ENCODE measurements at regions not wholly inside any gene's neighbourhood (a gene's known extent, or its start where the extent isn't known, plus 50 kb on each side); places are given as distances from the start of the nearest gene placed in this dataset.

- H3K9me3 ChIP-seq (ENCODE audit: control insufficient read depth, insufficient read depth, low read length) = no peaks in the 10 kb centered on the region
- Mint-ChIP-seq H3K36me3 (no peaks in the 10 kb centered on the region), H3K4me1 (peaks cover 16 to 19% of the 10 kb centered on the region in 2 donors), H3K9me3 (no peaks in the 10 kb centered on the region), H3K27ac (no peak overlapping the region), H3K27me3 (ENCODE audit: low read depth in 2 of 2) (peaks cover 14 to 34% of the 10 kb centered on the region in 2 donors), H3K4me3 (no peak overlapping the region)
- DNase-seq (no peak), ATAC-seq (no peak)
- H3K36me3 ChIP-seq (ENCODE audit: control insufficient read depth, insufficient read depth, low read length) = no peaks in the 10 kb centered on the region
- H3K4me3 ChIP-seq (ENCODE audit: low read length) = no peak overlapping the region
- H3K4me1 ChIP-seq (ENCODE audit: control insufficient read depth, insufficient read depth, low read length) = peaks cover 13% of the 10 kb centered on the region
- WGBS (ENCODE audit: insufficient coverage) = 93% methylated on average over 9 of the region's 10 CpGs
- intact Hi-C loops (cut with micrococcal nuclease) = no loop called here
- no peak for TF ChIP-seq CTCF (IDR thresholded peaks at IDR 0.05)
- H3K27ac ChIP-seq (ENCODE audit: low read length) = no peak overlapping the region
- H3K27me3 ChIP-seq (ENCODE audit: control insufficient read depth, insufficient read depth, low read length) = no peaks in the 10 kb centered on the region
Measured at GRCh38 chr10:8435186-8436055, 380.9 kb downstream of the GATA3 start.

GRCh38 chr10:8437896-8438295 is 383.4 kb downstream of the GATA3 start:
- Mint-ChIP-seq H3K4me3 (no peak overlapping the region), H3K27ac (peak overlapping the region; percentile 8 to 23), H3K27me3 (ENCODE audit: low read depth in 2 of 2) (peaks cover 18 to 32% of the 10 kb centered on the region in 2 donors), H3K9me3 (no peaks in the 10 kb centered on the region), H3K36me3 (no peaks in the 10 kb centered on the region), H3K4me1 (peaks cover 16 to 19% of the 10 kb centered on the region in 2 donors)
- ATAC-seq (no peak), DNase-seq (no peak)
- TF ChIP-seq CTCF (IDR thresholded peaks at IDR 0.05) = no peak
- intact Hi-C loops (cut with micrococcal nuclease) = no loop called here
- no peaks in the 10 kb centered on the region for H3K27me3 ChIP-seq (ENCODE audit: control insufficient read depth, insufficient read depth, low read length)
- H3K9me3 ChIP-seq (ENCODE audit: control insufficient read depth, insufficient read depth, low read length) = no peaks in the 10 kb centered on the region
- WGBS (ENCODE audit: insufficient coverage) = 94% methylated on average over 3 of the region's 3 CpGs
- H3K27ac ChIP-seq (ENCODE audit: low read length) = no peak overlapping the region
- H3K36me3 ChIP-seq (ENCODE audit: control insufficient read depth, insufficient read depth, low read length) = no peaks in the 10 kb centered on the region
- H3K4me1 ChIP-seq (ENCODE audit: control insufficient read depth, insufficient read depth, low read length) = peaks cover 13% of the 10 kb centered on the region
- H3K4me3 ChIP-seq (ENCODE audit: low read length) = no peak overlapping the region

GRCh38 chr10:8438603-8439002 is 384.1 kb downstream of the GATA3 start:
- no peaks in the 10 kb centered on the region for H3K9me3 ChIP-seq (ENCODE audit: control insufficient read depth, insufficient read depth, low read length)
- no peak overlapping the region for H3K4me3 ChIP-seq (ENCODE audit: low read length)
- Mint-ChIP-seq H3K4me3 (peak overlapping the region; percentile 22), H3K27me3 (ENCODE audit: low read depth in 2 of 2) (peaks cover 18 to 32% of the 10 kb centered on the region in 2 donors), H3K36me3 (no peaks in the 10 kb centered on the region), H3K4me1 (peaks cover 16 to 19% of the 10 kb centered on the region in 2 donors), H3K9me3 (no peaks in the 10 kb centered on the region), H3K27ac (peak overlapping the region in 1 of 2 donors; percentile 23)
- no peaks in the 10 kb centered on the region for H3K27me3 ChIP-seq (ENCODE audit: control insufficient read depth, insufficient read depth, low read length)
- 0% methylated on average over 3 of the region's 3 CpGs for WGBS (ENCODE audit: insufficient coverage)
- peaks cover 13% of the 10 kb centered on the region for H3K4me1 ChIP-seq (ENCODE audit: control insufficient read depth, insufficient read depth, low read length)
- no peak for TF ChIP-seq CTCF (IDR thresholded peaks at IDR 0.05)
- H3K36me3 ChIP-seq (ENCODE audit: control insufficient read depth, insufficient read depth, low read length) = no peaks in the 10 kb centered on the region
- DNase-seq (peak in 1 of 2 donors; percentile 62), ATAC-seq (peak; percentile 54 to 82 (median 57))
- intact Hi-C loops (cut with micrococcal nuclease) = no loop called here
- no peak overlapping the region for H3K27ac ChIP-seq (ENCODE audit: low read length)
